Activated naive CD4-positive, alpha-beta T cell treated with Interleukin-2 at 50 U/mL for 16 hours (primary cell): ENCODE measurements at regions not wholly inside any gene's neighbourhood (a gene's known extent, or its start where the extent isn't known, plus 50 kb on each side); places are given as distances from the start of the nearest gene placed in this dataset.

Source experiments
- DNase-seq: peaks from one replicate; pipeline ENCODE4 v3.0.0-alpha.2; 2020

GRCh38 chr1:87937831-87938395 is 609.2 kb downstream of the LMO4 start:
- no peak for DNase-seq

GRCh38 chr1:87938631-87939030 is 610.0 kb downstream of the LMO4 start:
- no peak for DNase-seq

GRCh38 chr1:87939444-87939843 is 610.8 kb downstream of the LMO4 start:
- no peak for DNase-seq

GRCh38 chr1:87940421-87940820 is 611.7 kb downstream of the LMO4 start:
- DNase-seq: no peak

- DNase-seq: no peak
These were observed 612.8 kb downstream of the LMO4 start for GRCh38 chr1:87941337-87941946.

GRCh38 chr1:87942165-87942564 is 613.5 kb downstream of the LMO4 start:
- no peak for DNase-seq

- DNase-seq: no peak
These were observed 621.0 kb downstream of the LMO4 start for GRCh38 chr1:87949711-87950110.

GRCh38 chr1:87950369-87950768 is 621.7 kb downstream of the LMO4 start:
- no peak for DNase-seq

- DNase-seq: no peak
These were observed 622.7 kb downstream of the LMO4 start for GRCh38 chr1:87951409-87951808.

GRCh38 chr1:87951852-87952251 is 623.2 kb downstream of the LMO4 start:
- no peak for DNase-seq

- no peak for DNase-seq
These were observed 624.4 kb downstream of the LMO4 start for GRCh38 chr1:87953121-87953520.

- peak; percentile 56 for DNase-seq
These were observed 625.2 kb downstream of the LMO4 start for GRCh38 chr1:87953732-87954344.

- DNase-seq: no peak
These were observed 626.4 kb downstream of the LMO4 start for GRCh38 chr1:87955038-87955437.

- DNase-seq: no peak
These were observed 627.4 kb downstream of the LMO4 start for GRCh38 chr1:87956072-87956471.

- no peak for DNase-seq
These were observed 628.1 kb downstream of the LMO4 start for GRCh38 chr1:87956750-87957149.

GRCh38 chr1:87957331-87957730 is 628.7 kb downstream of the LMO4 start:
- DNase-seq: no peak

GRCh38 chr1:87958201-87958600 is 629.5 kb downstream of the LMO4 start:
- DNase-seq: no peak

- no peak for DNase-seq
These were observed 630.0 kb downstream of the LMO4 start for GRCh38 chr1:87958716-87959115.

GRCh38 chr1:87959236-87959635 is 630.6 kb downstream of the LMO4 start:
- no peak for DNase-seq

GRCh38 chr1:87961992-87962391 is 633.3 kb downstream of the LMO4 start:
- no peak for DNase-seq

- DNase-seq: no peak
These were observed 634.9 kb downstream of the LMO4 start for GRCh38 chr1:87963556-87963955.

- no peak for DNase-seq
These were observed 636.5 kb downstream of the LMO4 start for GRCh38 chr1:87965193-87965592.

GRCh38 chr1:87968197-87968955 is 639.7 kb downstream of the LMO4 start:
- no peak for DNase-seq

- DNase-seq: no peak
These were observed 640.4 kb downstream of the LMO4 start for GRCh38 chr1:87969040-87969439.
